ENCODE measurements at regions not wholly inside any gene's neighbourhood (a gene's known extent, or its start where the extent isn't known, plus 50 kb on each side); places are given as distances from the start of the nearest gene placed in this dataset.

DNA sequence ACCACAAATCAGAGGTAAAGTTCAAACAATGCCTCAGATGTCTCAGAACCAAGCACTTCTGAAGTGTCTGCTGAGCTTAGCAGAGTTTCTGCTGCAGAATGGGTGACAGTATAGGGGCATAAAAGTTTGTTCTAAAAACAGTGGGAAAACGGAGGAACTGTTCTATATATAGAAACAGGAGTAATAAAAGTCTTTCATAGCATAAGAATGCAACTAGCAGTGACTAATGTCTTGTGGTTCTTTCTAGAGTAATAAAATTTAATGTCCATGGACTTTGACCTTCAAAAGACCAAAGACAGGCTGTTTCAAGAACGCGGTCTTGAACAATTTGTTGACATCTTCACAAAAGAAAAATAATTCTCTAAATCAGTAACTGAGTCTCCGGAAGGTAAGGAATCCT, 107.5 kb upstream of the FAR2 start:
- peaks cover 8% of the 10 kb centered on the region for H3K27me3 Mint-ChIP-seq
- intact Hi-C loops (cut with micrococcal nuclease): no loop called here
- no peaks in the 10 kb centered on the region for H3K9me3 Mint-ChIP-seq
- H3K27ac Mint-ChIP-seq: no peak overlapping the region
- no peaks in the 10 kb centered on the region for H3K4me1 Mint-ChIP-seq (ENCODE audit: low read depth)
- CTCF ChIA-PET: no interaction called here
- no peak overlapping the region for H3K4me3 Mint-ChIP-seq
- H3K36me3 Mint-ChIP-seq (ENCODE audit: low read depth): no peaks in the 10 kb centered on the region
- POLR2A ChIA-PET: no interaction called here
- TF ChIP-seq, protein P1, sequence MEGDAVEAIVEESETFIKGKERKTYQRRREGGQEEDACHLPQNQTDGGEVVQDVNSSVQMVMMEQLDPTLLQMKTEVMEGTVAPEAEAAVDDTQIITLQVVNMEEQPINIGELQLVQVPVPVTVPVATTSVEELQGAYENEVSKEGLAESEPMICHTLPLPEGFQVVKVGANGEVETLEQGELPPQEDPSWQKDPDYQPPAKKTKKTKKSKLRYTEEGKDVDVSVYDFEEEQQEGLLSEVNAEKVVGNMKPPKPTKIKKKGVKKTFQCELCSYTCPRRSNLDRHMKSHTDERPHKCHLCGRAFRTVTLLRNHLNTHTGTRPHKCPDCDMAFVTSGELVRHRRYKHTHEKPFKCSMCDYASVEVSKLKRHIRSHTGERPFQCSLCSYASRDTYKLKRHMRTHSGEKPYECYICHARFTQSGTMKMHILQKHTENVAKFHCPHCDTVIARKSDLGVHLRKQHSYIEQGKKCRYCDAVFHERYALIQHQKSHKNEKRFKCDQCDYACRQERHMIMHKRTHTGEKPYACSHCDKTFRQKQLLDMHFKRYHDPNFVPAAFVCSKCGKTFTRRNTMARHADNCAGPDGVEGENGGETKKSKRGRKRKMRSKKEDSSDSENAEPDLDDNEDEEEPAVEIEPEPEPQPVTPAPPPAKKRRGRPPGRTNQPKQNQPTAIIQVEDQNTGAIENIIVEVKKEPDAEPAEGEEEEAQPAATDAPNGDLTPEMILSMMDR (IDR thresholded peaks at IDR 0.05): no peak
- no peak for DNase-seq
- no peak for ATAC-seq

DNA sequence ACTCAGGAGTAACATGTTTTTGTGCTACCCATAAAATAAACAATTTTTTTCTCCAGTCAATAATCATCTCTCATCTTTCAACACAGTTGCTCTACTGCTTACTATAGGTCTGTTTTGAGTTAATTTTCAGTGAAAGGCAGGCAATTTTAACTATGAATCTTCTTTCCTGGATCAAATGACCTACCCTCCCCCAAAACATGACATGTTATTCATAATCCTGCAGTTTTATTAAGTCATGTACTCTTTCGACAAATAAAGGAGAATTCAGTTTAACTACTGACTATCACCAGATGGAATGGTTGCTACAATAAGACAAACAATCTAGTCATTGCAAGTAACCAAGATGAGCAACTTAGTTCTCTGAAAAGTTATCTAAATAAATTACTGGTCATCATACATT, 106.0 kb upstream of the FAR2 start:
- H3K27ac Mint-ChIP-seq: no peak overlapping the region
- no peaks in the 10 kb centered on the region for H3K9me3 Mint-ChIP-seq
- TF ChIP-seq, protein P1 (IDR thresholded peaks at IDR 0.05): no peak
- H3K36me3 Mint-ChIP-seq (ENCODE audit: low read depth): no peaks in the 10 kb centered on the region
- DNase-seq (no peak), ATAC-seq (no peak)
- H3K27me3 Mint-ChIP-seq: peaks cover 7% of the 10 kb centered on the region
- POLR2A ChIA-PET: no interaction called here
- intact Hi-C loops (cut with micrococcal nuclease): no loop called here
- CTCF ChIA-PET: no interaction called here
- H3K4me3 Mint-ChIP-seq: no peak overlapping the region
- H3K4me1 Mint-ChIP-seq (ENCODE audit: low read depth): no peaks in the 10 kb centered on the region

- no peaks in the 10 kb centered on the region for H3K36me3 Mint-ChIP-seq (ENCODE audit: low read depth)
- POLR2A ChIA-PET: no interaction called here
- intact Hi-C loops (cut with micrococcal nuclease): no loop called here
These were observed 104.3 kb upstream of the FAR2 start for GRCh38 chr12:29044799-29045198.

GRCh38 chr12:29048787-29049186, 100.3 kb upstream of the FAR2 start:
- ATAC-seq (no peak), DNase-seq (no peak)
- no peaks in the 10 kb centered on the region for H3K36me3 Mint-ChIP-seq (ENCODE audit: low read depth)
- TF ChIP-seq, protein P1 (IDR thresholded peaks at IDR 0.05): no peak
- H3K4me3 Mint-ChIP-seq: no peak overlapping the region
- peaks cover 2% of the 10 kb centered on the region for H3K27me3 Mint-ChIP-seq
- intact Hi-C loops (cut with micrococcal nuclease): no loop called here
- CTCF ChIA-PET: no interaction called here
- H3K27ac Mint-ChIP-seq: no peak overlapping the region
- POLR2A ChIA-PET: no interaction called here
- H3K9me3 Mint-ChIP-seq: peaks cover 2% of the 10 kb centered on the region
- H3K4me1 Mint-ChIP-seq (ENCODE audit: low read depth): no peaks in the 10 kb centered on the region

More at GRCh38 chr12:29044799-29045198, 104.3 kb upstream of the FAR2 start:
- Mint-ChIP-seq H3K27me3 (peaks cover 9% of the 10 kb centered on the region), H3K27ac (no peak overlapping the region), H3K4me1 (ENCODE audit: low read depth) (no peaks in the 10 kb centered on the region), H3K4me3 (no peak overlapping the region), H3K9me3 (no peaks in the 10 kb centered on the region)
- ATAC-seq (no peak), DNase-seq (no peak)
- TF ChIP-seq, protein P1 (IDR thresholded peaks at IDR 0.05): no peak
- CTCF ChIA-PET: no interaction called here

DNA sequence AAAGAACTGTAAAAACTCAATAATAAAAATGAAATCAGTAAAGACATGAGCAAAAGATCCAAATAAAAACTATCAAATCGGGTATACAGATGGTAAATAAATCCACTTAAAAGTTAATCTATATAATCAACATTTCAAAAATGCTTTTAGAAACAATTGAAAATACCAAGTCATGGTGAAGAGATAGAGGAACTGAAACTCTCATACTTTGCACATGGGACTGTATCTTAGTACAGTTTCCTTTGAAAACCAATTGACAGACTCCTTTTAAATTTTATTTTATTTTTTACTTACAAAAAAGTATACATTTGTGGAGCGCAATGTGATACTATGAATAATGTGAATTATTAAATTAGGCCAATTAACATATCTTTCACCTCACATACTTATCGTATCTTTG, 98.6 kb upstream of the FAR2 start:
- DNase-seq (no peak), ATAC-seq (no peak)
- Mint-ChIP-seq H3K27ac (no peak overlapping the region), H3K36me3 (ENCODE audit: low read depth) (no peaks in the 10 kb centered on the region), H3K9me3 (peaks cover 2% of the 10 kb centered on the region), H3K4me3 (no peak overlapping the region), H3K27me3 (peaks cover 2% of the 10 kb centered on the region), H3K4me1 (ENCODE audit: low read depth) (no peaks in the 10 kb centered on the region)
- intact Hi-C loops (cut with micrococcal nuclease): no loop called here
- ChIA-PET POLR2A (no interaction called here), CTCF (no interaction called here)
- TF ChIP-seq, protein P1 (IDR thresholded peaks at IDR 0.05): no peak

All from activated CD8-positive, alpha-beta T cell treated with anti-CD3 and anti-CD28 coated beads for 36 hours (primary cell).